Lower leg skin (tissue), 3 donors: ENCODE measurements at regions not wholly inside any gene's neighbourhood (a gene's known extent, or its start where the extent isn't known, plus 50 kb on each side); places are given as distances from the start of the nearest gene placed in this dataset.

Experiments
- CTCF ChIP-seq, 3 donors: fragments of 450-650 bp; IDR thresholded peaks; one replicate each; pipeline ENCODE4 v1.5.1; 2016; ENCODE audit warnings: antibody characterized with exemption in 3 of 3, mild to moderate bottlenecking in 3 of 3, moderate library complexity in 2 of 3
- POLR2A ChIP-seq, 2 donors: fragments of 450-650 bp; IDR thresholded peaks; one replicate each; pipeline ENCODE4 v1.6.1; 2016 to 2017; ENCODE audit warnings: antibody characterized with exemption in 2 of 2, mild to moderate bottlenecking in 1 of 2, moderate library complexity in 1 of 2

GRCh38 chr6:163630096-163630495, 215.6 kb downstream of the QKI start:
- TF ChIP-seq POLR2A (IDR thresholded peaks at IDR 0.05) (no peak), CTCF (IDR thresholded peaks at IDR 0.05) (no peak)
